GM19193 (cell line): ENCODE measurements at regions not wholly inside any gene's neighbourhood (a gene's known extent, or its start where the extent isn't known, plus 50 kb on each side); places are given as distances from the start of the nearest gene placed in this dataset.

Experiments
- POLR2A ChIP-seq: IDR thresholded peaks from 4 replicates; pipeline ENCODE4 v1.6.1; 2011; ENCODE audit not compliant: insufficient read depth, insufficient read length; ENCODE audit errors: extremely low read depth

- no peak for TF ChIP-seq POLR2A
Observed at GRCh38 chr16:85431431-85432124, 181.5 kb upstream of the GSE1 start.

- TF ChIP-seq POLR2A = no peak
Observed at GRCh38 chr16:85432606-85433005, 180.5 kb upstream of the GSE1 start.

- TF ChIP-seq POLR2A = no peak
Observed at GRCh38 chr16:85433477-85433876, 179.6 kb upstream of the GSE1 start.

GRCh38 chr16:85435286-85435685 lies 177.8 kb upstream of the GSE1 start:
- no peak for TF ChIP-seq POLR2A

GRCh38 chr16:85435700-85436099 lies 177.4 kb upstream of the GSE1 start:
- TF ChIP-seq POLR2A = no peak

- no peak for TF ChIP-seq POLR2A
Observed at GRCh38 chr16:85436207-85436606, 176.9 kb upstream of the GSE1 start.

- no peak for TF ChIP-seq POLR2A
Observed at GRCh38 chr16:85436636-85437165, 176.4 kb upstream of the GSE1 start.

GRCh38 chr16:85437166-85438052 lies 175.7 kb upstream of the GSE1 start:
- TF ChIP-seq POLR2A = no peak

- TF ChIP-seq POLR2A = no peak
Observed at GRCh38 chr16:85438981-85439685, 174.0 kb upstream of the GSE1 start.

GRCh38 chr16:85440744-85441143 lies 172.4 kb upstream of the GSE1 start:
- TF ChIP-seq POLR2A = no peak

GRCh38 chr16:85441189-85441889 lies 171.8 kb upstream of the GSE1 start:
- no peak for TF ChIP-seq POLR2A

- TF ChIP-seq POLR2A = no peak
Observed at GRCh38 chr16:85441890-85442670, 171.0 kb upstream of the GSE1 start.

GRCh38 chr16:85443116-85443515 lies 170.0 kb upstream of the GSE1 start:
- no peak for TF ChIP-seq POLR2A

- no peak for TF ChIP-seq POLR2A
Observed at GRCh38 chr16:85443531-85443930, 169.6 kb upstream of the GSE1 start.
